Thoracic aorta (tissue), 2 donors: ENCODE measurements at regions not wholly inside any gene's neighbourhood (a gene's known extent, or its start where the extent isn't known, plus 50 kb on each side); places are given as distances from the start of the nearest gene placed in this dataset.

Source experiments
- ATAC-seq: fragments of 150-250 bp; one replicate; pipeline ENCODE4 v1.8.0; 2017; ENCODE audit warnings: low read depth; ENCODE audit not compliant: insufficient number of reproducible peaks, low FRiP score
- DNase-seq: peaks from one replicate; pipeline ENCODE4 v3.0.0-alpha.2; 2020; ENCODE audit warnings: low spot score
- H3K27ac ChIP-seq, 2 donors: fragments of 200-600 bp; sonication (generic); 1 replicate in 1 of 2; 2 replicates in 1 of 2; pipeline ENCODE4 v1.5.1; 2016; ENCODE audit warnings: mild to moderate bottlenecking in 2 of 2, moderate library complexity in 2 of 2
- H3K27me3 ChIP-seq: fragments of 200-600 bp; sonication (generic); replicated peaks from 2 replicates; pipeline ENCODE4 v1.6.0; 2016; ENCODE audit warnings: mild to moderate bottlenecking; ENCODE audit not compliant: insufficient read depth
- H3K36me3 ChIP-seq: fragments of 200-600 bp; sonication (generic); one replicate; pipeline ENCODE4 v1.5.1; 2016
- H3K4me1 ChIP-seq, 2 donors: fragments of 200-600 bp; sonication (generic); 1 replicate in 1 of 2; 2 replicates in 1 of 2; pipeline versions ENCODE4 v1.5.1 to v1.6.0; 2016; ENCODE audit warnings: low read depth in 2 of 2, mild to moderate bottlenecking in 1 of 2; ENCODE audit not compliant: control insufficient read depth in 1 of 2
- H3K4me3 ChIP-seq: fragments of 200-600 bp; sonication (generic); 2 replicates; pipeline ENCODE4 v1.5.1; 2016; ENCODE audit warnings: mild to moderate bottlenecking
- H3K9me3 ChIP-seq: fragments of 200-600 bp; sonication (generic); 2 replicates; pipeline ENCODE4 v1.5.1; 2016
- TF ChIP-seq, protein P1 (sequence below): fragments of 200-600 bp; sonication (generic); IDR thresholded peaks from one replicate; pipeline ENCODE4 v1.5.1; 2019; ENCODE audit warnings: antibody characterized with exemption

- ATAC-seq = no peak
- H3K4me1 ChIP-seq = no peaks in the 10 kb centered on the region
- no peak overlapping the region for H3K27ac ChIP-seq
- no peak overlapping the region for H3K4me3 ChIP-seq
- no peaks in the 10 kb centered on the region for H3K27me3 ChIP-seq
- no peaks in the 10 kb centered on the region for H3K36me3 ChIP-seq
- no peak for DNase-seq
- TF ChIP-seq, protein P1, sequence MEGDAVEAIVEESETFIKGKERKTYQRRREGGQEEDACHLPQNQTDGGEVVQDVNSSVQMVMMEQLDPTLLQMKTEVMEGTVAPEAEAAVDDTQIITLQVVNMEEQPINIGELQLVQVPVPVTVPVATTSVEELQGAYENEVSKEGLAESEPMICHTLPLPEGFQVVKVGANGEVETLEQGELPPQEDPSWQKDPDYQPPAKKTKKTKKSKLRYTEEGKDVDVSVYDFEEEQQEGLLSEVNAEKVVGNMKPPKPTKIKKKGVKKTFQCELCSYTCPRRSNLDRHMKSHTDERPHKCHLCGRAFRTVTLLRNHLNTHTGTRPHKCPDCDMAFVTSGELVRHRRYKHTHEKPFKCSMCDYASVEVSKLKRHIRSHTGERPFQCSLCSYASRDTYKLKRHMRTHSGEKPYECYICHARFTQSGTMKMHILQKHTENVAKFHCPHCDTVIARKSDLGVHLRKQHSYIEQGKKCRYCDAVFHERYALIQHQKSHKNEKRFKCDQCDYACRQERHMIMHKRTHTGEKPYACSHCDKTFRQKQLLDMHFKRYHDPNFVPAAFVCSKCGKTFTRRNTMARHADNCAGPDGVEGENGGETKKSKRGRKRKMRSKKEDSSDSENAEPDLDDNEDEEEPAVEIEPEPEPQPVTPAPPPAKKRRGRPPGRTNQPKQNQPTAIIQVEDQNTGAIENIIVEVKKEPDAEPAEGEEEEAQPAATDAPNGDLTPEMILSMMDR = no peak
- no peaks in the 10 kb centered on the region for H3K9me3 ChIP-seq
Measured at GRCh38 chr2:220163486-220163885, 536.1 kb downstream of the SLC4A3 start.

- DNase-seq (no peak), ATAC-seq (no peak)
- Histone ChIP-seq H3K4me1 (no peaks in the 10 kb centered on the region), H3K36me3 (no peaks in the 10 kb centered on the region), H3K4me3 (no peak overlapping the region), H3K27me3 (no peaks in the 10 kb centered on the region), H3K27ac (no peak overlapping the region), H3K9me3 (no peaks in the 10 kb centered on the region)
- TF ChIP-seq, protein P1 = no peak
Measured at GRCh38 chr2:220165401-220165800, 538.0 kb downstream of the SLC4A3 start.

GRCh38 chr2:220166616-220167015 is 539.2 kb downstream of the SLC4A3 start:
- Histone ChIP-seq H3K9me3 (no peaks in the 10 kb centered on the region), H3K4me1 (no peaks in the 10 kb centered on the region), H3K36me3 (no peaks in the 10 kb centered on the region), H3K4me3 (no peak overlapping the region), H3K27me3 (no peaks in the 10 kb centered on the region), H3K27ac (no peak overlapping the region)
- no peak for DNase-seq
- ATAC-seq = no peak
- TF ChIP-seq, protein P1 = no peak

DNA sequence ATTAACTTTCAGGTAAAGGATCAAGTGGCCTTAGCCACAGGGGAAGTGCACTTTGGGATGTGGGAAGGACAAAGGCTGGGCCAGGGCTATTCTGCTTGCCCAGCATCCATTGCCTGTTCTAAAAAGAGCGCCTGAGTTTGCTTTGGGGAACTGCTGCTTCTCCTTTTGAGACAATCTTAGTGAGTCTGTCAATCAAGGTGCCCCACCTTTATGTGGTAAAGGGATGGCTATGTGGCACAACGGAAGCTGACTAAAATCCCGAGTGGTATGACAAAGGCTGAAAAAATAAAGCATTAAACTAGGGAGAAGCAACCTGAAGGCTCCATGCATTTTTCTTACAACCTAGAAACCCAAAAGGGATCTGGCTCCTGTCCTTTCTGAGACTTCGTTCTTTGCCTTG is 540.5 kb downstream of the SLC4A3 start:
- H3K36me3 ChIP-seq = no peaks in the 10 kb centered on the region
- DNase-seq = no peak
- no peaks in the 10 kb centered on the region for H3K27me3 ChIP-seq
- TF ChIP-seq, protein P1 = no peak
- no peak overlapping the region for H3K4me3 ChIP-seq
- H3K27ac ChIP-seq = no peak overlapping the region
- H3K9me3 ChIP-seq = no peaks in the 10 kb centered on the region
- H3K4me1 ChIP-seq = no peaks in the 10 kb centered on the region
- no peak for ATAC-seq

DNA sequence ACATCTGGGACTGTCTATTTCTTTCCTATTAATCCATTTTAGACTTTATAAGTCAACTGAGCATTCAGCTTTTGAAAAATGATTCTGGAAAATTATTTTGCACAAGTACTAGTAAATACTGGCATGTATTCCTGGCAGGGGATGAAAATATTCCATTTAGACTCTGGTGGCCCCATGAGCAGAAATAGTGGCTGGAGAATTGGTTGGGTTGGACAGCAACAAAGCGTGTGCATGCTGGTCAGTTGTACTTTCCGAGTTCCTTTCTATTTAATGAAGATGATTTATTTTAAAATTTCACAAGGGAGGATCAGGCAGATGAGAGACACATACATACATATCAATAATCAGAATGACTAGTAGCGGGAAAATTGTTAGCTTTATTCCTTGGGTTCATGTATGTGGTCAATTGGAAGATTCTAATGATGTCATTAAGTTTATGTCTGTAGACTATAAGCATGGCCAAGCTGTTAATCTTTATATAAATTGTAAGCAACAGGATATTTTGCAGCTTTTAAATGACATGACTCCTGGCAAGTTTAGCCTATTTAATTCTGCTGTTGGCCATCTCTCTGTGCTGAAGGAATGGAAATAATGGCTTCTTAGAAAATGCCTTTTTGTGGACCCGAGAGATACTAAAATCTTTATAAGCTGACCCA is 541.6 kb downstream of the SLC4A3 start:
- H3K9me3 ChIP-seq = no peaks in the 10 kb centered on the region
- TF ChIP-seq, protein P1 = no peak
- no peaks in the 10 kb centered on the region for H3K4me1 ChIP-seq
- no peak overlapping the region for H3K4me3 ChIP-seq
- H3K36me3 ChIP-seq = no peaks in the 10 kb centered on the region
- H3K27ac ChIP-seq = no peak overlapping the region
- ATAC-seq (no peak), DNase-seq (no peak)
- H3K27me3 ChIP-seq = no peaks in the 10 kb centered on the region
